ENCODE measurements at regions not wholly inside any gene's neighbourhood (a gene's known extent, or its start where the extent isn't known, plus 50 kb on each side); places are given as distances from the start of the nearest gene placed in this dataset.

DNA sequence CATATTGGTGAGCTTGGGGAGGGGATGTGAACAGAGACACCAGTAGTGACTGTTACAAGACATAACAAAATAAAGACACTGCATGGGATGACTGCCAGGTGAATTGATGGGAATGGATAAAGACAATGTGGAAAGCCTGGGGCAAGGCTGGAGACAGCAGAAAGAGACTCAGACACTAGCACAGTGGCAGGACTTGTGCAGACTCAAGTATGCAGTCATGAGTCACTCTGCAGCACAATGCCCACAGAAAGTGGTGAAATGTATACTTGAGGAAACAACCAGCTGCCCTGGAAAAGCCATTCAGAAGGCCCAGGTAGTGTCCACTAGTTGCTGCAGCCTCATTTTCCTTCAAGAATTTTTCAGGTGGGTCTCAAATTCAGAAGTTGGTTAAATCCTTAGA, 452.3 kb downstream of the MID1IP1 start:
- no peaks in the 10 kb centered on the region for H3K36me3 ChIP-seq (ENCODE audit: control insufficient read depth in 1 of 2, insufficient read depth in 2 of 2, low read length in 2 of 2)
- H3K27ac ChIP-seq (ENCODE audit: low read depth, low read length), result no peak overlapping the region
- H3K9me3 ChIP-seq (ENCODE audit: control insufficient read depth in 1 of 2, insufficient read depth in 1 of 2, low read depth in 1 of 2, low read length in 2 of 2), result no peaks in the 10 kb centered on the region
- no peak overlapping the region for H2AFZ ChIP-seq (ENCODE audit: low read depth, low read length, poor library complexity, severe bottlenecking)
- no peak overlapping the region for H3K9ac ChIP-seq (ENCODE audit: low read length)
- H3K27me3 ChIP-seq (ENCODE audit: insufficient read depth, low read length), result no peaks in the 10 kb centered on the region
- no peaks in the 10 kb centered on the region for H3K9me2 ChIP-seq (ENCODE audit: insufficient read depth)
- intact Hi-C loops (cut with micrococcal nuclease), result loop anchor here (5.0 kb wide), 1 partner anchor 496 kb away; no protein-coding TSS in a partner anchor
- ChIA-PET RAD21 (ENCODE audit: low non-redundant PET in 1 of 2, low total read pairs in 2 of 2, uncharacterized antibody in 2 of 2, unreplicated experiment in 2 of 2) (no interaction called here), POLR2A (no interaction called here), CTCF (no interaction called here)
- BruUV-seq (replicated peaks), result no TSS peak
- no peaks in the 10 kb centered on the region for H4K20me1 ChIP-seq (ENCODE audit: insufficient read depth)
- ATAC-seq, result no peak
- no peak for DNase-seq (ENCODE audit: low read depth, low spot score)
- no peak overlapping the region for H3K4me3 ChIP-seq (replicated peaks in 1 of 2; ENCODE audit: low read depth in 1 of 2, low read length in 2 of 2)
- no peak for TF ChIP-seq ELF1 (IDR thresholded peaks at IDR 0.05; ENCODE audit: borderline replicate concordance, low read depth)
- no peak for TF ChIP-seq YY1 (IDR thresholded peaks at IDR 0.05; ENCODE audit: extremely low read depth, insufficient replicate concordance, low read depth, low read length)
- TF ChIP-seq JUND (IDR thresholded peaks at IDR 0.05), result no peak
- no peak for TF ChIP-seq ZFX (IDR thresholded peaks at IDR 0.05)
- TF ChIP-seq RAD21 (IDR thresholded peaks at IDR 0.05; ENCODE audit: low read depth), result no peak
- no peak for TF ChIP-seq FOSL1 (IDR thresholded peaks at IDR 0.05; ENCODE audit: low read depth)
- no peak for TF ChIP-seq EZH2 (IDR thresholded peaks at IDR 0.05)
- no peak for TF ChIP-seq CTCF (IDR thresholded peaks at IDR 0.05 in 2 of 3, conservative IDR thresholded peaks at IDR 0.05 in 1 of 3; ENCODE audit: borderline replicate concordance in 1 of 3, insufficient read depth in 1 of 3, low read depth in 2 of 3, low read length in 2 of 3)
- TF ChIP-seq CBX3 (IDR thresholded peaks at IDR 0.05; ENCODE audit: low read depth), result no peak
- no peak for TF ChIP-seq TCF7L2 (IDR thresholded peaks at IDR 0.05; ENCODE audit: borderline replicate concordance, extremely low read depth, insufficient read depth, insufficient read length)
- TF ChIP-seq SP1 (IDR thresholded peaks at IDR 0.05; ENCODE audit: low read depth), result no peak
- no peak for TF ChIP-seq POLR2A (IDR thresholded peaks at IDR 0.05; ENCODE audit: borderline replicate concordance, extremely low read depth, insufficient read depth, insufficient read length)
- no peak for TF ChIP-seq MAX (IDR thresholded peaks at IDR 0.05)
- TF ChIP-seq EGR1 (IDR thresholded peaks at IDR 0.05; ENCODE audit: low read depth), result no peak
- no peak for TF ChIP-seq SRF (IDR thresholded peaks at IDR 0.05; ENCODE audit: low read depth)
- TF ChIP-seq, protein P1, sequence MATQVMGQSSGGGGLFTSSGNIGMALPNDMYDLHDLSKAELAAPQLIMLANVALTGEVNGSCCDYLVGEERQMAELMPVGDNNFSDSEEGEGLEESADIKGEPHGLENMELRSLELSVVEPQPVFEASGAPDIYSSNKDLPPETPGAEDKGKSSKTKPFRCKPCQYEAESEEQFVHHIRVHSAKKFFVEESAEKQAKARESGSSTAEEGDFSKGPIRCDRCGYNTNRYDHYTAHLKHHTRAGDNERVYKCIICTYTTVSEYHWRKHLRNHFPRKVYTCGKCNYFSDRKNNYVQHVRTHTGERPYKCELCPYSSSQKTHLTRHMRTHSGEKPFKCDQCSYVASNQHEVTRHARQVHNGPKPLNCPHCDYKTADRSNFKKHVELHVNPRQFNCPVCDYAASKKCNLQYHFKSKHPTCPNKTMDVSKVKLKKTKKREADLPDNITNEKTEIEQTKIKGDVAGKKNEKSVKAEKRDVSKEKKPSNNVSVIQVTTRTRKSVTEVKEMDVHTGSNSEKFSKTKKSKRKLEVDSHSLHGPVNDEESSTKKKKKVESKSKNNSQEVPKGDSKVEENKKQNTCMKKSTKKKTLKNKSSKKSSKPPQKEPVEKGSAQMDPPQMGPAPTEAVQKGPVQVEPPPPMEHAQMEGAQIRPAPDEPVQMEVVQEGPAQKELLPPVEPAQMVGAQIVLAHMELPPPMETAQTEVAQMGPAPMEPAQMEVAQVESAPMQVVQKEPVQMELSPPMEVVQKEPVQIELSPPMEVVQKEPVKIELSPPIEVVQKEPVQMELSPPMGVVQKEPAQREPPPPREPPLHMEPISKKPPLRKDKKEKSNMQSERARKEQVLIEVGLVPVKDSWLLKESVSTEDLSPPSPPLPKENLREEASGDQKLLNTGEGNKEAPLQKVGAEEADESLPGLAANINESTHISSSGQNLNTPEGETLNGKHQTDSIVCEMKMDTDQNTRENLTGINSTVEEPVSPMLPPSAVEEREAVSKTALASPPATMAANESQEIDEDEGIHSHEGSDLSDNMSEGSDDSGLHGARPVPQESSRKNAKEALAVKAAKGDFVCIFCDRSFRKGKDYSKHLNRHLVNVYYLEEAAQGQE (IDR thresholded peaks at IDR 0.05; ENCODE audit: low read depth), result no peak
- TF ChIP-seq EZH2phosphoT487 (IDR thresholded peaks at IDR 0.05; ENCODE audit: borderline replicate concordance), result no peak
- H3K79me2 ChIP-seq (ENCODE audit: insufficient read depth, low read length), result no peaks in the 10 kb centered on the region
- no peak overlapping the region for H3K4me2 ChIP-seq (ENCODE audit: low read length)
- H3K4me1 ChIP-seq (ENCODE audit: control insufficient read depth in 1 of 2, insufficient read depth in 2 of 2, low read length in 2 of 2), result peaks cover 0 to 6% of the 10 kb centered on the region in 2 experiments; a peak in 1 of 4 replicates

Data from HCT116 (cell line).